Muscle layer of colon (tissue), 2 donors: ENCODE measurements at regions not wholly inside any gene's neighbourhood (a gene's known extent, or its start where the extent isn't known, plus 50 kb on each side); places are given as distances from the start of the nearest gene placed in this dataset.

Source experiments
- H3K27ac ChIP-seq: one replicate; pipeline ENCODE4 v1.7.0; 2013; ENCODE audit warnings: low read depth, mild to moderate bottlenecking, low read length, moderate library complexity
- H3K27me3 ChIP-seq, 2 donors: one replicate each; pipeline ENCODE4 v1.7.0; 2013; ENCODE audit warnings: low read length in 2 of 2, mild to moderate bottlenecking in 2 of 2; ENCODE audit not compliant: insufficient read depth in 2 of 2, control insufficient read depth in 1 of 2
- H3K36me3 ChIP-seq: one replicate; pipeline ENCODE4 v1.7.0; 2013; ENCODE audit warnings: mild to moderate bottlenecking, low read length; ENCODE audit not compliant: insufficient read depth
- H3K4me1 ChIP-seq: one replicate; pipeline ENCODE4 v1.7.0; 2013; ENCODE audit warnings: mild to moderate bottlenecking, low read length; ENCODE audit not compliant: insufficient read depth
- H3K4me3 ChIP-seq, 2 donors: one replicate each; pipeline ENCODE4 v1.7.0; 2013; ENCODE audit warnings: low read length in 2 of 2, low read depth in 1 of 2, mild to moderate bottlenecking in 1 of 2, moderate library complexity in 1 of 2
- H3K9ac ChIP-seq: one replicate; pipeline ENCODE4 v1.7.0; 2013; ENCODE audit warnings: low read length
- H3K9me3 ChIP-seq: one replicate; pipeline ENCODE4 v1.7.0; 2013; ENCODE audit warnings: mild to moderate bottlenecking, low read length
- donor health status: abdominal sarcoma.
- donor health status: Adenocarcinoma of cecum.

GRCh38 chr5:29905626-29906353 is 1287.7 kb upstream of the CDH6 start:
- H3K27ac ChIP-seq, result no peak overlapping the region
- no peak overlapping the region for H3K4me3 ChIP-seq
- H3K9ac ChIP-seq, result no peak overlapping the region
- H3K4me1 ChIP-seq, result no peaks in the 10 kb centered on the region
- H3K36me3 ChIP-seq, result no peaks in the 10 kb centered on the region
- no peaks in the 10 kb centered on the region for H3K27me3 ChIP-seq
- H3K9me3 ChIP-seq, result no peaks in the 10 kb centered on the region

GRCh38 chr5:29902859-29903258 is 1290.6 kb upstream of the CDH6 start:
- H3K27ac ChIP-seq, result no peak overlapping the region
- H3K27me3 ChIP-seq, result no peaks in the 10 kb centered on the region
- H3K9ac ChIP-seq, result no peak overlapping the region
- H3K4me1 ChIP-seq, result no peaks in the 10 kb centered on the region
- no peak overlapping the region for H3K4me3 ChIP-seq
- no peaks in the 10 kb centered on the region for H3K9me3 ChIP-seq
- no peaks in the 10 kb centered on the region for H3K36me3 ChIP-seq

- Histone ChIP-seq H3K27me3 (no peaks in the 10 kb centered on the region), H3K9me3 (no peaks in the 10 kb centered on the region), H3K27ac (no peak overlapping the region), H3K36me3 (no peaks in the 10 kb centered on the region), H3K9ac (no peak overlapping the region), H3K4me1 (no peaks in the 10 kb centered on the region), H3K4me3 (no peak overlapping the region)
These were observed 1293.9 kb upstream of the CDH6 start for GRCh38 chr5:29899583-29899982.

GRCh38 chr5:29897916-29898315 is 1295.6 kb upstream of the CDH6 start:
- H3K4me3 ChIP-seq, result no peak overlapping the region
- no peak overlapping the region for H3K9ac ChIP-seq
- H3K9me3 ChIP-seq, result no peaks in the 10 kb centered on the region
- H3K27me3 ChIP-seq, result no peaks in the 10 kb centered on the region
- no peak overlapping the region for H3K27ac ChIP-seq
- no peaks in the 10 kb centered on the region for H3K36me3 ChIP-seq
- no peaks in the 10 kb centered on the region for H3K4me1 ChIP-seq

GRCh38 chr5:29896646-29897045 is 1296.8 kb upstream of the CDH6 start:
- Histone ChIP-seq H3K27me3 (no peaks in the 10 kb centered on the region), H3K4me3 (no peak overlapping the region), H3K36me3 (no peaks in the 10 kb centered on the region), H3K4me1 (no peaks in the 10 kb centered on the region), H3K27ac (no peak overlapping the region), H3K9me3 (no peaks in the 10 kb centered on the region), H3K9ac (no peak overlapping the region)

- Histone ChIP-seq H3K4me1 (no peaks in the 10 kb centered on the region), H3K27ac (no peak overlapping the region), H3K4me3 (no peak overlapping the region), H3K9me3 (no peaks in the 10 kb centered on the region), H3K36me3 (no peaks in the 10 kb centered on the region), H3K9ac (no peak overlapping the region), H3K27me3 (no peaks in the 10 kb centered on the region)
These were observed 1298.8 kb upstream of the CDH6 start for GRCh38 chr5:29894668-29895067.

GRCh38 chr5:29889051-29889450 is 1304.4 kb upstream of the CDH6 start:
- no peaks in the 10 kb centered on the region for H3K9me3 ChIP-seq
- no peaks in the 10 kb centered on the region for H3K4me1 ChIP-seq
- no peak overlapping the region for H3K9ac ChIP-seq
- H3K27me3 ChIP-seq, result no peaks in the 10 kb centered on the region
- no peak overlapping the region for H3K27ac ChIP-seq
- no peak overlapping the region for H3K4me3 ChIP-seq
- H3K36me3 ChIP-seq, result no peaks in the 10 kb centered on the region

GRCh38 chr5:29885595-29885994 is 1307.9 kb upstream of the CDH6 start:
- H3K9ac ChIP-seq, result no peak overlapping the region
- H3K9me3 ChIP-seq, result no peaks in the 10 kb centered on the region
- H3K4me1 ChIP-seq, result no peaks in the 10 kb centered on the region
- H3K27ac ChIP-seq, result no peak overlapping the region
- no peak overlapping the region for H3K4me3 ChIP-seq
- H3K36me3 ChIP-seq, result no peaks in the 10 kb centered on the region
- no peaks in the 10 kb centered on the region for H3K27me3 ChIP-seq

GRCh38 chr5:29882036-29882435 is 1311.5 kb upstream of the CDH6 start:
- H3K9me3 ChIP-seq, result no peaks in the 10 kb centered on the region
- no peaks in the 10 kb centered on the region for H3K27me3 ChIP-seq
- no peak overlapping the region for H3K27ac ChIP-seq
- H3K4me1 ChIP-seq, result no peaks in the 10 kb centered on the region
- no peak overlapping the region for H3K9ac ChIP-seq
- no peak overlapping the region for H3K4me3 ChIP-seq
- no peaks in the 10 kb centered on the region for H3K36me3 ChIP-seq

GRCh38 chr5:29879401-29879800 is 1314.1 kb upstream of the CDH6 start:
- Histone ChIP-seq H3K27me3 (no peaks in the 10 kb centered on the region), H3K36me3 (no peaks in the 10 kb centered on the region), H3K4me3 (no peak overlapping the region), H3K4me1 (no peaks in the 10 kb centered on the region), H3K9me3 (no peaks in the 10 kb centered on the region), H3K9ac (no peak overlapping the region), H3K27ac (no peak overlapping the region)

- Histone ChIP-seq H3K9ac (no peak overlapping the region), H3K27ac (no peak overlapping the region), H3K4me1 (no peaks in the 10 kb centered on the region), H3K36me3 (no peaks in the 10 kb centered on the region), H3K4me3 (no peak overlapping the region), H3K9me3 (no peaks in the 10 kb centered on the region), H3K27me3 (no peaks in the 10 kb centered on the region)
These were observed 1314.9 kb upstream of the CDH6 start for GRCh38 chr5:29878599-29878998.

GRCh38 chr5:29867155-29867554 is 1326.3 kb upstream of the CDH6 start:
- H3K27me3 ChIP-seq, result no peaks in the 10 kb centered on the region
- H3K4me3 ChIP-seq, result no peak overlapping the region
- no peak overlapping the region for H3K27ac ChIP-seq
- H3K9ac ChIP-seq, result no peak overlapping the region
- H3K9me3 ChIP-seq, result no peaks in the 10 kb centered on the region
- no peaks in the 10 kb centered on the region for H3K4me1 ChIP-seq
- H3K36me3 ChIP-seq, result no peaks in the 10 kb centered on the region
